OCI-LY3 (cell line): ENCODE measurements at regions not wholly inside any gene's neighbourhood (a gene's known extent, or its start where the extent isn't known, plus 50 kb on each side); places are given as distances from the start of the nearest gene placed in this dataset.

Source experiments
- H2AFZ ChIP-seq: fragments of 200-600, 300-600 bp; shearing (Covaris generic); 2 replicates; pipeline ENCODE4 v1.6.0; 2014; ENCODE audit warnings: antibody characterized with exemption, low read depth, low read length
- H3K27ac ChIP-seq: fragments of 200-600, 300-600 bp; sonication (generic); 2 replicates; pipeline ENCODE4 v1.5.1; 2014; ENCODE audit warnings: mild to moderate bottlenecking, low read length, moderate library complexity, mixed read lengths
- H3K27me3 ChIP-seq: fragments of 200-600, 300-600 bp; sonication (generic); 2 replicates; pipeline ENCODE4 v1.6.1; 2014; ENCODE audit warnings: low read depth, low read length, mixed read lengths
- H3K36me3 ChIP-seq: fragments of 200-600, 300-600 bp; sonication (generic); replicated peaks from 2 replicates; pipeline ENCODE3; 2014; ENCODE audit warnings: low read depth, low read length, mixed read lengths
- H3K4me1 ChIP-seq: fragments of 300-600, 200-600 bp; sonication (generic); 2 replicates; pipeline ENCODE4 v1.6.1; 2014; ENCODE audit warnings: low read length, mixed read lengths
- H3K4me2 ChIP-seq: fragments of 200-600, 300-600 bp; sonication (generic); 2 replicates; pipeline ENCODE4 v1.6.1; 2014; ENCODE audit warnings: low read length, mixed read lengths
- H3K4me3 ChIP-seq: fragments of 300-600, 200-600 bp; sonication (generic); 2 replicates; pipeline ENCODE4 v1.5.1; 2014; ENCODE audit warnings: antibody characterized with exemption, mild to moderate bottlenecking, low read length, moderate library complexity
- H3K79me2 ChIP-seq: fragments of 300-600, 200-600 bp; shearing (Covaris generic); 2 replicates; pipeline ENCODE4 v1.6.1; 2014; ENCODE audit warnings: mild to moderate bottlenecking, low read length, mixed read lengths
- H3K9ac ChIP-seq: fragments of 300-600, 200-600 bp; shearing (Covaris generic); 2 replicates; pipeline ENCODE4 v1.6.0; 2014; ENCODE audit warnings: mild to moderate bottlenecking, low read length, moderate library complexity
- H3K9me3 ChIP-seq: fragments of 200-600, 300-600 bp; shearing (Covaris generic); 2 replicates; pipeline ENCODE4 v1.6.1; 2014; ENCODE audit warnings: low read length, mixed read lengths; ENCODE audit not compliant: insufficient read depth
- H4K20me1 ChIP-seq: fragments of 200-600, 300-600 bp; sonication (generic); 2 replicates; pipeline ENCODE4 v1.6.1; 2016; ENCODE audit warnings: low read length, mixed read lengths; ENCODE audit not compliant: insufficient read depth
- CTCF ChIP-seq: fragments of 200-600, 300-600 bp; sonication (generic); IDR thresholded peaks from 2 replicates; pipeline ENCODE4 v1.5.1; 2014; ENCODE audit warnings: antibody characterized with exemption, low read length, low read depth
- EZH2phosphoT487 ChIP-seq: fragments of 200-600 bp; shearing (Covaris generic); IDR thresholded peaks from 2 replicates; pipeline ENCODE4 v1.6.1; 2018; ENCODE audit warnings: antibody characterized with exemption, mixed run types, low read depth

DNA sequence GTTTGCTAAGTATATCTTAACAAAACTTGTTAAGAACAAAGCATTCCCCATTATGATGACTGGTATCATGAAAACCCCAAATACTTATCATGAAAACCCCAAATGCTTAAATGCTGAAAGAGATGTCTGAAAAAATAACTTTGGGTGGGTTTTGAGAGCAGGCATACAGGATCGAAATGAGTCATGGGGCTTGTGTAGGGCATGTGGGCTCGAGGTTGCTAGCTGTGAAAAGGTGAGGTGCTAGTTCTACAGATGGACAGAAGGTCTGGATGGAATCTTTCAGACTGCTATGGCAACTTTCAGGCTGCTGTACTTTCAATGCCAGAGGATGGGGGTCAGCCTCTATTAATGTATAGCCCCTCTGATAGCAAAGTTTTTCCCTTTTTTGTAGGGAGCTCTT, 167.8 kb upstream of the MDGA2 start:
- Histone ChIP-seq H3K9me3 (no peaks in the 10 kb centered on the region), H3K9ac (no peak overlapping the region), H3K27ac (no peak overlapping the region), H2AFZ (no peak overlapping the region), H4K20me1 (no peaks in the 10 kb centered on the region), H3K79me2 (no peaks in the 10 kb centered on the region), H3K27me3 (no peaks in the 10 kb centered on the region), H3K4me3 (no peak overlapping the region), H3K36me3 (no peaks in the 10 kb centered on the region), H3K4me1 (no peaks in the 10 kb centered on the region), H3K4me2 (no peak overlapping the region)
- TF ChIP-seq EZH2phosphoT487, result no peak
- no peak for TF ChIP-seq CTCF

DNA sequence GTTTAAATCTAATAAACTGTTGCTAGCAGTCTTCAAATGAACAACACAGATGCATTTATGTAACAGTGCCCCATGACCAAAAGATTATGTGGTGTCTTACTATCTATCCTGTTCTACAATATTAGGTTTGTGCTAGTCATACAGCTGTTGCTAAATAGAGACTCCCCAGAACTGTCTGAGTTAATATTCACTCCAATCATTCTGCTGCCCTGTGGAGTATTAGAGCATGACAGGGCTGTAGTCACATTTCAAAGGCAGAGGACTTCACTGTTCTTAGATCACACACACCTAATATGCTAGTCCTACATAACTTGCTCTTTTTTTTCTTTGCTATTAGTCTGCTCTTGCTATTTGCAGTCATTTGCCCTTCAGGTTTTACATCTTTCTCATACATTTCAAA, 157.6 kb upstream of the MDGA2 start:
- Histone ChIP-seq H3K79me2 (no peaks in the 10 kb centered on the region), H3K4me3 (no peak overlapping the region), H3K9ac (no peak overlapping the region), H4K20me1 (no peaks in the 10 kb centered on the region), H3K9me3 (no peaks in the 10 kb centered on the region), H3K4me2 (no peak overlapping the region), H3K27me3 (no peaks in the 10 kb centered on the region), H3K27ac (no peak overlapping the region), H2AFZ (0 out of 2 replicates have a peak overlapping the region, but pooled peaks have one; percentile 54), H3K4me1 (no peaks in the 10 kb centered on the region), H3K36me3 (no peaks in the 10 kb centered on the region)
- no peak for TF ChIP-seq CTCF
- TF ChIP-seq EZH2phosphoT487, result no peak

GRCh38 chr14:47826809-47827208, 151.4 kb upstream of the MDGA2 start:
- Histone ChIP-seq H3K79me2 (no peaks in the 10 kb centered on the region), H3K4me2 (no peak overlapping the region), H3K9me3 (no peaks in the 10 kb centered on the region), H3K4me3 (no peak overlapping the region), H3K36me3 (no peaks in the 10 kb centered on the region), H4K20me1 (no peaks in the 10 kb centered on the region), H3K27ac (no peak overlapping the region), H3K27me3 (no peaks in the 10 kb centered on the region), H3K9ac (no peak overlapping the region), H2AFZ (no peak overlapping the region), H3K4me1 (no peaks in the 10 kb centered on the region)
- no peak for TF ChIP-seq CTCF
- TF ChIP-seq EZH2phosphoT487, result no peak

DNA sequence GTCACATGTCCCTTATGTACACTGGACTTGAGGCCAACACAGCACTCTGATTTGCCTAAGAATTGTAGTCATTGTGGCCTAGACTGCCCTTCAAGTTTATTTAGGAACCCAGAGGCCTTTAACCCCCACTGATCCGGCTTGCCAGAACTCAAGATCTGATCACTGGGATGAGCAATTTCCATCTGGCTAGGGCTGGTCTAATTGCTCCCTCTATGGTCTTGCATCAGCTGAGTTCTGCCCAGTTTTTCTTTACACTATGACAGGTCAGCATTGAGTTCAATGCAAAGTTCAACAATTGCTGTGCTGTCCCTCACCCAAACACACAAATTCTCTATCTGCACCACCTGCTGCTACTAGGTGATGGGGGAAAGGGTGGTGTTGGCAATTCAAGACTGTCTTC, 146.9 kb upstream of the MDGA2 start:
- H3K36me3 ChIP-seq, result no peaks in the 10 kb centered on the region
- no peak overlapping the region for H2AFZ ChIP-seq
- no peak overlapping the region for H3K4me2 ChIP-seq
- no peaks in the 10 kb centered on the region for H3K27me3 ChIP-seq
- no peak for TF ChIP-seq CTCF
- TF ChIP-seq EZH2phosphoT487, result no peak
- H4K20me1 ChIP-seq, result no peaks in the 10 kb centered on the region
- no peak overlapping the region for H3K9ac ChIP-seq
- no peaks in the 10 kb centered on the region for H3K9me3 ChIP-seq
- H3K79me2 ChIP-seq, result no peaks in the 10 kb centered on the region
- H3K4me1 ChIP-seq, result no peaks in the 10 kb centered on the region
- no peak overlapping the region for H3K4me3 ChIP-seq
- H3K27ac ChIP-seq, result no peak overlapping the region
